Central memory CD4-positive, alpha-beta T cell (primary cell): ENCODE measurements at regions not wholly inside any gene's neighbourhood (a gene's known extent, or its start where the extent isn't known, plus 50 kb on each side); places are given as distances from the start of the nearest gene placed in this dataset.

Experiments
- DNase-seq: peaks from one replicate; pipeline ENCODE4 v3.0.0; 2022

- no peak for DNase-seq
Observed at GRCh38 chr1:208421486-208421885, 177.3 kb upstream of the PLXNA2 start.

- DNase-seq, result no peak
Observed at GRCh38 chr1:208423526-208423925, 179.3 kb upstream of the PLXNA2 start.

GRCh38 chr1:208425096-208425495 lies 180.9 kb upstream of the PLXNA2 start:
- no peak for DNase-seq

GRCh38 chr1:208430220-208430619 lies 186.0 kb upstream of the PLXNA2 start:
- DNase-seq, result no peak

GRCh38 chr1:208431721-208432120 lies 187.5 kb upstream of the PLXNA2 start:
- no peak for DNase-seq

- no peak for DNase-seq
Observed at GRCh38 chr1:208432346-208432745, 188.2 kb upstream of the PLXNA2 start.

- DNase-seq, result no peak
Observed at GRCh38 chr1:208433086-208433485, 188.9 kb upstream of the PLXNA2 start.

GRCh38 chr1:208433971-208434370 lies 189.8 kb upstream of the PLXNA2 start:
- DNase-seq, result no peak

GRCh38 chr1:208437401-208437800 lies 193.2 kb upstream of the PLXNA2 start:
- no peak for DNase-seq

- DNase-seq, result no peak
Observed at GRCh38 chr1:208438112-208438699, 194.0 kb upstream of the PLXNA2 start.

GRCh38 chr1:208445758-208446203 lies 201.6 kb upstream of the PLXNA2 start:
- DNase-seq, result no peak

- no peak for DNase-seq
Observed at GRCh38 chr1:208446271-208446691, 202.1 kb upstream of the PLXNA2 start.

- DNase-seq, result no peak
Observed at GRCh38 chr1:208448425-208448824, 204.2 kb upstream of the PLXNA2 start.

GRCh38 chr1:208449951-208450350 lies 205.8 kb upstream of the PLXNA2 start:
- DNase-seq, result no peak

GRCh38 chr1:208450958-208451357 lies 206.8 kb upstream of the PLXNA2 start:
- no peak for DNase-seq

- DNase-seq, result no peak
Observed at GRCh38 chr1:208455821-208456220, 211.6 kb upstream of the PLXNA2 start.

- no peak for DNase-seq
Observed at GRCh38 chr1:208456487-208456886, 212.3 kb upstream of the PLXNA2 start.

GRCh38 chr1:208460823-208461222 lies 216.6 kb upstream of the PLXNA2 start:
- no peak for DNase-seq

- no peak for DNase-seq
Observed at GRCh38 chr1:208461680-208462079, 217.5 kb upstream of the PLXNA2 start.

GRCh38 chr1:208462761-208463160 lies 218.6 kb upstream of the PLXNA2 start:
- no peak for DNase-seq

- DNase-seq, result no peak
Observed at GRCh38 chr1:208465266-208465665, 221.1 kb upstream of the PLXNA2 start.

GRCh38 chr1:208465786-208466590 lies 221.8 kb upstream of the PLXNA2 start:
- DNase-seq, result no peak

- no peak for DNase-seq
Observed at GRCh38 chr1:208467151-208467780, 223.1 kb upstream of the PLXNA2 start.

- no peak for DNase-seq
Observed at GRCh38 chr1:208475449-208475848, 231.3 kb upstream of the PLXNA2 start.
